Right lobe of liver (tissue), 6 donors: ENCODE measurements at regions not wholly inside any gene's neighbourhood (a gene's known extent, or its start where the extent isn't known, plus 50 kb on each side); places are given as distances from the start of the nearest gene placed in this dataset.

ENCODE experiments used
- ATAC-seq, 4 donors: fragments of 200-7000 bp; cut with Tn5 transposase; one replicate each; pipeline ENCODE4 v1.9.1; 2020; ENCODE audit warnings: mild to moderate bottlenecking in 4 of 4, moderate library complexity in 4 of 4
- DNase-seq, 3 donors: peaks; one replicate each; pipeline ENCODE4 v3.0.0-alpha.2; 2020
- H3K27ac ChIP-seq, 3 donors: fragments of 200-600 bp; one replicate each; pipeline ENCODE4 v1.8.0; 2022
- H3K27me3 ChIP-seq, 2 donors: fragments of 200-600 bp; one replicate each; pipeline ENCODE4 v1.8.0; 2022
- H3K36me3 ChIP-seq, 4 donors: fragments of 200-600 bp; sonication (generic) in 1 of 4; one replicate each; pipeline versions ENCODE4 v1.5.1 to v1.8.0; 2017 to 2022; ENCODE audit warnings: control low read depth in 1 of 4
- H3K4me1 ChIP-seq, 4 donors: fragments of 200-600 bp; sonication (generic) in 1 of 4; one replicate each; pipeline versions ENCODE4 v1.5.1 to v1.8.0; 2017 to 2022; ENCODE audit warnings: control low read depth in 1 of 4
- H3K4me3 ChIP-seq, 3 donors: fragments of 200-600 bp; one replicate each; pipeline ENCODE4 v1.8.0; 2022
- H3K9me3 ChIP-seq, 4 donors: fragments of 200-600 bp; sonication (generic) in 1 of 4; one replicate each; pipeline versions ENCODE4 v1.5.1 to v1.8.0; 2017 to 2022; ENCODE audit warnings: control low read depth in 1 of 4
- CTCF ChIP-seq, 4 donors: fragments of 200-600 bp in 3 of 4; fragments of 450-650 bp in 1 of 4; IDR thresholded peaks; one replicate each; pipeline versions ENCODE4 v1.5.1 to v1.8.0; 2016 to 2022; ENCODE audit warnings: antibody characterized with exemption in 4 of 4, mild to moderate bottlenecking in 2 of 4
- POLR2A ChIP-seq: fragments of 450-650 bp; IDR thresholded peaks from one replicate; pipeline ENCODE4 v1.6.1; 2017; ENCODE audit warnings: antibody characterized with exemption, mild to moderate bottlenecking
- WGBS: methylation state at CpG from one replicate; pipeline ENCODE4 v1.1.6; 2018; ENCODE audit warnings: low coverage, low lambda C conversion rate; ENCODE audit not compliant: insufficient coverage; ENCODE audit errors: missing lambda C conversion rate; 5-methylcytosine and 5-hydroxymethylcytosine counted together
- intact Hi-C, 2 donors: fragments of 100-400 bp; cut with DNase I; formaldehyde crosslinking; loops; one replicate each; pipeline versions ENCODE4 v1.11.2 to v1.14.1; 2022
- donor health status: DM: no; HTN: yes; CAD: no.
- donor health status: DM: no; HTN: no; CAD: no.
- donor health status: DM: no; HTN: no; CAD: no.
- donor health status: DM: no; HTN: yes; CAD: no.
- donor health status: DM: no; HTN: yes; CAD: no.

DNA sequence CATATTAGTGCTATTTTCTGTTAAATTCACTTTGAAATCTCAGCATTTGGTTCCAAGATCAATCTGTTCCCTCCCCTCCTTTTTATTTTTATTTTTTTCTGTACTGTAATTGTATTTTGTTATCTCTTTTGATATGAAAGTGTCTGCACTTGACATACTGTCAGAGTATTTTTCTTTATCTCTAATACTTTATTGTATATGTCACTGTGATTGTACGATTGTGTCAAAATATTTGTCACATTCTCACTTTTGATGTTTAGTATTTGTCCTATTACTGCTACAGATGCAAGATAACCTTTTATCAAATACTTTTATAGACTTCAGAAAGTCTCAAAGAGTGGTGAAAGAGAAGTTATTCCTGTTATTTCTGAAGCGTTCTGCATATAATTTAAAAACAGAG, 323.5 kb downstream of the JRKL start:
- WGBS = 27% methylated on average over 2 of the region's 2 CpGs
- no peaks in the 10 kb centered on the region for H3K27me3 ChIP-seq
- ATAC-seq = no peak

DNA sequence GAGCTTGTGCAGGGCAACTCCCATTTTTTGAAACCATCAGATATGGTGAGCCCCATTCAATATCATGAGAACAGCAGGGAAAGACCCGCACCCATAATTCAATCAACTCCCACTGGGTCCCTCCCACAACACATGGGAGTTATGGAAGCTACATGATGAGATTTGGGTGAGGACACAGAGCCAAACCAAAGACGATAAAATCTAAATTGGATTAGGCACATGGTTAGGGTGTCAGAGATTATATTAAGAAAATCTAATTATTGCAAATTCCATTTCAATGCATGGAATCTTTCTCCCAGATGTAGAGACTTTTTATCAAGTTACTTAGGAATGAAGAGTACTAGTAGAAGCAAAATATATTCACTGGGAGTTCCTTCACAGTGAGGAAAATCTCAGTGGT, 324.9 kb downstream of the JRKL start:
- no peak overlapping the region for H3K4me3 ChIP-seq
- DNase-seq = no peak
- no peak overlapping the region for H3K27ac ChIP-seq
- no peaks in the 10 kb centered on the region for H3K27me3 ChIP-seq
- no peaks in the 10 kb centered on the region for H3K4me1 ChIP-seq
- WGBS = 68% methylated on average over 2 of the region's 2 CpGs
- H3K36me3 ChIP-seq = no peaks in the 10 kb centered on the region
- intact Hi-C loops = no loop called here
- ATAC-seq = no peak
- TF ChIP-seq POLR2A (no peak), CTCF (IDR thresholded peaks at IDR 0.05) (no peak)
- no peaks in the 10 kb centered on the region for H3K9me3 ChIP-seq

More for the DNA sequence above, 323.5 kb downstream of the JRKL start:
- DNase-seq = no peak
- TF ChIP-seq POLR2A = no peak
- no peak for TF ChIP-seq CTCF (IDR thresholded peaks at IDR 0.05)
- no peaks in the 10 kb centered on the region for H3K9me3 ChIP-seq
- H3K27ac ChIP-seq = no peak overlapping the region
- intact Hi-C loops = no loop called here
- H3K4me1 ChIP-seq = no peaks in the 10 kb centered on the region
- H3K36me3 ChIP-seq = no peaks in the 10 kb centered on the region
- H3K4me3 ChIP-seq = no peak overlapping the region

GRCh38 chr11:96715208-96715607, 325.4 kb downstream of the JRKL start:
- intact Hi-C loops = no loop called here
- H3K27ac ChIP-seq = no peak overlapping the region

DNA sequence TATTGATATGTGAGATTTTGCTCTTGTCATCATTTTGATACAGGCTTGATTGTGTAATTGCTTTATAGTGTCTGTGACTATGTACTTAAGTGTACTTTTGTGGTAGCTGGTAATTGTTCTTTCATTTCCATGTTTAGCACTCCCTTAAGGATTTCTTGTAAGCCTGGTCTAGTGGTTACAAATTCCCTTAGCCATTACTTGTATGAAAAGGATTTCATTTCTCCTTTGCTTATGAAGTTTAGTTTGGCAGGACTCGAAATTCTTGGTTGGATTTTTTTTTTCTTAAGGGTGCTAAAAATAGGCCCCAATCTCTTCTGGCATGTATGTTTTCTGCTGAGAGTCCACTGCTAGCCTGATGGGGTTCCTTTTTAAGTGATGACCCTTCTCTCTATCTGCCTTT, 346.8 kb downstream of the JRKL start:
- intact Hi-C loops = no loop called here
- 17% methylated on average over 1 of the region's 1 CpG for WGBS
- Histone ChIP-seq H3K4me3 (no peak overlapping the region), H3K27me3 (no peaks in the 10 kb centered on the region), H3K36me3 (no peaks in the 10 kb centered on the region), H3K9me3 (no peaks in the 10 kb centered on the region), H3K27ac (no peak overlapping the region), H3K4me1 (no peaks in the 10 kb centered on the region)
- DNase-seq (no peak), ATAC-seq (no peak)
- no peak for TF ChIP-seq POLR2A
- TF ChIP-seq CTCF (IDR thresholded peaks at IDR 0.05) = no peak

More at GRCh38 chr11:96715208-96715607, 325.4 kb downstream of the JRKL start:
- WGBS = 35% methylated on average over 3 of the region's 3 CpGs
- no peak for ATAC-seq
- no peaks in the 10 kb centered on the region for H3K4me1 ChIP-seq
- no peaks in the 10 kb centered on the region for H3K36me3 ChIP-seq
- no peaks in the 10 kb centered on the region for H3K27me3 ChIP-seq
- H3K9me3 ChIP-seq = no peaks in the 10 kb centered on the region
- TF ChIP-seq CTCF (IDR thresholded peaks at IDR 0.05) = no peak
- no peak for TF ChIP-seq POLR2A
- no peak for DNase-seq
- no peak overlapping the region for H3K4me3 ChIP-seq

- Histone ChIP-seq H3K4me3 (no peak overlapping the region), H3K9me3 (no peaks in the 10 kb centered on the region), H3K27me3 (no peaks in the 10 kb centered on the region), H3K4me1 (no peaks in the 10 kb centered on the region), H3K36me3 (no peaks in the 10 kb centered on the region), H3K27ac (no peak overlapping the region)
- intact Hi-C loops = no loop called here
- ATAC-seq = peak in 1 of 4 donors; percentile 13
- no peak for DNase-seq
- TF ChIP-seq POLR2A (no peak), CTCF (IDR thresholded peaks at IDR 0.05) (no peak)
- WGBS = 48% methylated on average over 2 of the region's 3 CpGs
These were observed 348.5 kb downstream of the JRKL start for GRCh38 chr11:96738311-96738710.
